IMR-90 (cell line): ENCODE measurements at regions not wholly inside any gene's neighbourhood (a gene's known extent, or its start where the extent isn't known, plus 50 kb on each side); places are given as distances from the start of the nearest gene placed in this dataset.

Experiments
- ATAC-seq: fragments of 200-7000 bp; cut with Tn5 transposase; 2 replicates; pipeline ENCODE4 v1.9.1; 2020; ENCODE audit warnings: low read depth, mild to moderate bottlenecking, moderate library complexity
- BruUV-seq: library from RNA; stranded (reverse); fragments of 400-500 nt; replicated peaks from 2 replicates; lab custom pipeline; 2021; lab: Mats Ljungman, UMichigan
- CTCF ChIA-PET: fragments of 300-600 bp; formaldehyde crosslinking; extraction: SDS; loops from one replicate; lab custom pipeline; 2021; ENCODE audit warnings: antibody characterized with exemption; lab: Yijun Ruan, JAX
- POLR2A ChIA-PET: fragments of 300-600 bp; sonication (Branson Sonifier 250); formaldehyde crosslinking; loops from one replicate; lab custom pipeline; 2022; ENCODE audit warnings: antibody characterized with exemption; ENCODE audit not compliant: unreplicated experiment; lab: Charles Lee
- DNase-seq: peaks from one replicate; pipeline ENCODE4 v3.0.0; 2013
- H2AFZ ChIP-seq: replicated peaks from 2 replicates; pipeline ENCODE3; 2013; ENCODE audit warnings: low read length, mild to moderate bottlenecking; ENCODE audit not compliant: poor library complexity
- H2AK5ac ChIP-seq: 2 replicates; pipeline ENCODE4 v1.6.1; 2013; ENCODE audit warnings: low read depth, low read length, inconsistent platforms
- H2AK9ac ChIP-seq: replicated peaks from 2 replicates; pipeline ENCODE3; 2013; ENCODE audit warnings: mild to moderate bottlenecking, low read depth, low read length, moderate library complexity; ENCODE audit not compliant: poor library complexity
- H2BK120ac ChIP-seq: 2 replicates; pipeline ENCODE4 v1.6.1; 2013; ENCODE audit warnings: low read depth, low read length, inconsistent platforms
- H2BK15ac ChIP-seq: 3 replicates; pipeline ENCODE4 v1.6.1; 2013; ENCODE audit warnings: low read depth, low read length, inconsistent platforms
- H2BK20ac ChIP-seq: 2 replicates; pipeline ENCODE4 v1.6.1; 2013; ENCODE audit warnings: low read depth, mild to moderate bottlenecking, inconsistent platforms, low read length, moderate library complexity
- H2BK5ac ChIP-seq: 2 replicates; pipeline ENCODE4 v1.6.1; 2013; ENCODE audit warnings: mild to moderate bottlenecking, low read depth, low read length, inconsistent platforms; ENCODE audit not compliant: poor library complexity, severe bottlenecking
- H3K14ac ChIP-seq: replicated peaks from 2 replicates; pipeline ENCODE4 v1.6.1; 2013; ENCODE audit warnings: low read depth, low read length, inconsistent platforms
- H3K18ac ChIP-seq: 2 replicates; pipeline ENCODE4 v1.6.1; 2013; ENCODE audit warnings: low read depth, low read length, control low read depth
- H3K23ac ChIP-seq: 2 replicates; pipeline ENCODE4 v1.6.1; 2013; ENCODE audit warnings: low read depth, low read length, inconsistent platforms
- H3K27ac ChIP-seq: 2 replicates; pipeline ENCODE4 v1.5.1; 2013; ENCODE audit warnings: mild to moderate bottlenecking, control low read depth, low read length; ENCODE audit not compliant: insufficient read depth
- H3K27me3 ChIP-seq: 2 replicates; pipeline ENCODE4 v1.6.1; 2013; ENCODE audit warnings: low read length; ENCODE audit not compliant: control insufficient read depth, insufficient read depth
- H3K36me3 ChIP-seq: 2 replicates; pipeline ENCODE4 v1.6.1; 2013; ENCODE audit warnings: low read length, mixed read lengths; ENCODE audit not compliant: control insufficient read depth, insufficient read depth
- H3K4ac ChIP-seq: 2 replicates; pipeline ENCODE4 v1.6.1; 2013; ENCODE audit warnings: low read depth, low read length, inconsistent platforms
- H3K4me1 ChIP-seq: 2 replicates; pipeline ENCODE4 v1.6.1; 2013; ENCODE audit warnings: low read length, mixed read lengths; ENCODE audit not compliant: control insufficient read depth, insufficient read depth
- H3K4me2 ChIP-seq: 2 replicates; pipeline ENCODE4 v1.6.1; 2013; ENCODE audit warnings: low read depth, mild to moderate bottlenecking, control low read depth, low read length, moderate library complexity
- H3K4me3 ChIP-seq: 2 replicates; pipeline ENCODE4 v1.5.1; 2013; ENCODE audit warnings: low read depth, mild to moderate bottlenecking, control low read depth, low read length, moderate library complexity; ENCODE audit not compliant: insufficient read depth
- H3K56ac ChIP-seq: 2 replicates; pipeline ENCODE4 v1.6.1; 2013; ENCODE audit warnings: low read length, inconsistent platforms; ENCODE audit not compliant: insufficient read depth; ENCODE audit errors: extremely low read depth
- H3K79me1 ChIP-seq, 2 experiments: 2 replicates each; pipeline ENCODE4 v1.6.1; 2013; ENCODE audit warnings: low read length in 2 of 2, inconsistent platforms in 1 of 2, low read depth in 1 of 2
- H3K9ac ChIP-seq: 2 replicates; pipeline ENCODE4 v1.6.1; 2013; ENCODE audit warnings: low read depth, low read length, control low read depth
- H3K9me1 ChIP-seq: 2 replicates; pipeline ENCODE4 v1.6.1; 2013; ENCODE audit warnings: low read length, inconsistent platforms; ENCODE audit not compliant: insufficient read depth
- H3K9me3 ChIP-seq: 2 replicates; pipeline ENCODE4 v1.6.1; 2013; ENCODE audit warnings: low read length; ENCODE audit not compliant: control insufficient read depth, insufficient read depth
- H4K20me1 ChIP-seq: 2 replicates; pipeline ENCODE4 v1.6.1; 2013; ENCODE audit warnings: low read length, inconsistent platforms; ENCODE audit not compliant: insufficient read depth
- H4K5ac ChIP-seq: 2 replicates; pipeline ENCODE4 v1.6.1; 2013; ENCODE audit warnings: mild to moderate bottlenecking, low read depth, low read length, control low read depth
- H4K8ac ChIP-seq, 2 experiments: 2 replicates each; pipeline ENCODE4 v1.6.1; 2013; ENCODE audit warnings: low read depth in 2 of 2, low read length in 2 of 2, control low read depth in 1 of 2, inconsistent platforms in 1 of 2
- H4K91ac ChIP-seq: 2 replicates; pipeline ENCODE4 v1.6.1; 2013; ENCODE audit warnings: low read depth, low read length, inconsistent platforms; ENCODE audit not compliant: insufficient read depth
- BHLHE40 ChIP-seq: fragments of 150-350 bp; IDR thresholded peaks from 2 replicates; pipeline ENCODE4 v1.6.1; 2016; ENCODE audit warnings: mild to moderate bottlenecking, low read depth, low read length
- CEBPB ChIP-seq: IDR thresholded peaks from 2 replicates; pipeline ENCODE4 v1.6.1; 2012; ENCODE audit warnings: low read depth, low read length, improper control_type of control experiment
- CHD1 ChIP-seq: IDR thresholded peaks from 2 replicates; pipeline ENCODE4 v1.6.1; 2012; ENCODE audit warnings: low read depth, low read length, improper control_type of control experiment
- CTCF ChIP-seq: conservative IDR thresholded peaks from 2 replicates; pipeline ENCODE4 v1.5.1; 2012; ENCODE audit warnings: mild to moderate bottlenecking, low read depth, low read length, improper control_type of control experiment
- ELK1 ChIP-seq: fragments of 150-350 bp; IDR thresholded peaks from 2 replicates; pipeline ENCODE4 v1.6.1; 2016; ENCODE audit warnings: low read depth, mild to moderate bottlenecking, low read length, moderate library complexity, borderline replicate concordance
- FOS ChIP-seq: fragments of 150-350 bp; IDR thresholded peaks from 2 replicates; pipeline ENCODE4 v1.6.1; 2016; ENCODE audit warnings: low read depth, low read length
- MAFK ChIP-seq: IDR thresholded peaks from 2 replicates; pipeline ENCODE4 v1.6.1; 2012; ENCODE audit warnings: low read depth, low read length, improper control_type of control experiment
- MAZ ChIP-seq: IDR thresholded peaks from 2 replicates; pipeline ENCODE4 v1.6.1; 2012; ENCODE audit warnings: low read depth, mild to moderate bottlenecking, low read length, improper control_type of control experiment, moderate library complexity, borderline replicate concordance
- MXI1 ChIP-seq: IDR thresholded peaks from 2 replicates; pipeline ENCODE4 v1.6.1; 2012; ENCODE audit warnings: low read depth, mild to moderate bottlenecking, low read length, moderate library complexity, borderline replicate concordance
- NFE2L2 ChIP-seq: fragments of 150-350 bp; IDR thresholded peaks from 2 replicates; pipeline ENCODE4 v1.6.1; 2016; ENCODE audit warnings: low read depth, mild to moderate bottlenecking, low read length
- POLR2A ChIP-seq: IDR thresholded peaks from 2 replicates; pipeline ENCODE4 v1.6.1; 2012; ENCODE audit warnings: mild to moderate bottlenecking, low read depth, low read length
- RAD21 ChIP-seq: IDR thresholded peaks from 2 replicates; pipeline ENCODE4 v1.6.1; 2012; ENCODE audit warnings: low read length, improper control_type of control experiment
- RCOR1 ChIP-seq: IDR thresholded peaks from 2 replicates; pipeline ENCODE4 v1.6.1; 2012; ENCODE audit warnings: mild to moderate bottlenecking, low read length, improper control_type of control experiment; ENCODE audit not compliant: insufficient replicate concordance
- RFX5 ChIP-seq: IDR thresholded peaks from 2 replicates; pipeline ENCODE4 v1.8.0; 2012; ENCODE audit warnings: low read depth, mild to moderate bottlenecking, low read length, moderate library complexity
- SMC3 ChIP-seq: fragments of 150-350 bp; IDR thresholded peaks from 2 replicates; pipeline ENCODE4 v1.6.1; 2016; ENCODE audit warnings: low read depth, mild to moderate bottlenecking, antibody characterized with exemption, low read length, moderate library complexity
- USF2 ChIP-seq: fragments of 150-350 bp; IDR thresholded peaks from 2 replicates; pipeline ENCODE4 v1.6.1; 2017; ENCODE audit warnings: mild to moderate bottlenecking, antibody characterized with exemption, low read length, low read depth
- WGBS, 2 experiments: methylation state at CpG; one replicate each; pipeline versions ENCODE4 v1.1.5 to v1.1.7; 2013; ENCODE audit warnings: missing lambda C conversion rate in 2 of 2; ENCODE audit not compliant: insufficient read length in 1 of 2; ENCODE audit errors: extremely low coverage in 2 of 2; 5-methylcytosine and 5-hydroxymethylcytosine counted together
- dilution Hi-C: fragments of 300-500 bp; cut with HindIII; formaldehyde crosslinking; loops from one replicate; pipeline ENCODE4 v1.14.3; 2018; ENCODE audit warnings: low sequenced_read_pairs; ENCODE audit not compliant: unreplicated experiment
- in situ Hi-C: fragments of 300-500 bp; cut with MboI; formaldehyde crosslinking; loops from 3 replicates; pipeline ENCODE4 v1.14.3; 2019; ENCODE audit warnings: low sequenced_read_pairs, inconsistent platforms, mixed read lengths
- intact Hi-C: fragments of 100-400 bp; cut with micrococcal nuclease; formaldehyde crosslinking; loops from 2 replicates; pipeline ENCODE4 v1.10.0; 2022

DNA sequence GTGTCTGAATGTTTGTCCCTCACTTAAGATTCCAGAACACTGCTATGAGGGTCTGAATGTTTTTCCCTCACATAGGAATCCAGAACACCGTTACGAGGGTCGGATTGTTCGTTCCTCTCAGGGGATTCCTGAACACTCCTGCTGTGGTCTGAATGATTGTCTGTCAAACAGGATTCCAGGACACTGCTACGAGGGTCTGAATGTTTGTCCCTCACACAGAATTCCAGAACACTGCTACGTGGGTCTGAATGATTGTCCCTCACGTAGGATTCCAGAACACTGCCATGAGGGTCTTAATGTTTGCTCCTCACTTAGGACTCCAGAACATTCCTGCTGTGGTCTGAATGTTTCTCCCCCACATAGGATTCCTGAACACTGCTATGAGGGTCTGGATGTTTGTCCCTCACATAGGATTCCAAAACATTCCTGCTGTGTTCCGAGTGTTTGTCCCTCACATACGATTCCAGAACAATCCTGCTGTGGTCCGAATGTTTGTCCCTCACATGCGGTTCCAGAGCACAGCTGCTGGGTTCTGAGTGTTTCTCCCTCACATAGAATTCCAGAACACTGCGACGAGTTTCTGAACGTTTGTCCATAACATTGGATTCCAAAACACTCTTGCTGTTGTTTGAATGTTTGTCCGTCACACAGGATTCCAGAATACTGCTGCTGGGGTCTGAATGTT, 199.5 kb downstream of the FOXD4L6 start:
- Histone ChIP-seq H3K36me3 (no peaks in the 10 kb centered on the region), H2AFZ (no peak overlapping the region), H3K56ac (no peak overlapping the region), H3K4me2 (no peak overlapping the region), H3K4me1 (no peaks in the 10 kb centered on the region), H2BK20ac (no peak overlapping the region), H3K14ac (no peak overlapping the region), H3K9ac (no peak overlapping the region), H3K4ac (no peak overlapping the region), H3K79me1 (no peaks in the 10 kb centered on the region), H3K27ac (no peak overlapping the region), H3K18ac (no peak overlapping the region), H4K8ac (no peak overlapping the region), H2BK5ac (no peak overlapping the region), H3K27me3 (no peaks in the 10 kb centered on the region), H3K9me1 (no peaks in the 10 kb centered on the region), H2AK5ac (no peak overlapping the region), H4K5ac (no peak overlapping the region), H4K91ac (no peak overlapping the region), H2BK120ac (no peak overlapping the region), H2AK9ac (no peak overlapping the region), H3K23ac (no peak overlapping the region), H4K20me1 (no peaks in the 10 kb centered on the region), H3K4me3 (no peak overlapping the region), H3K9me3 (peaks cover 52% of the 10 kb centered on the region), H2BK15ac (no peak overlapping the region)
- in situ Hi-C loops (no loop called here), dilution Hi-C loops (no loop called here), intact Hi-C loops (no loop called here)
- no TSS peak for BruUV-seq
- no peak for TF ChIP-seq USF2
- no peak for TF ChIP-seq MAZ
- no peak for TF ChIP-seq RCOR1
- no peak for TF ChIP-seq MAFK
- no peak for TF ChIP-seq ELK1
- TF ChIP-seq POLR2A: no peak
- TF ChIP-seq CTCF: no peak
- TF ChIP-seq FOS: no peak
- TF ChIP-seq RFX5: no peak
- no peak for TF ChIP-seq NFE2L2
- no peak for TF ChIP-seq SMC3
- TF ChIP-seq RAD21: no peak
- no peak for TF ChIP-seq CEBPB
- TF ChIP-seq CHD1: no peak
- TF ChIP-seq BHLHE40: no peak
- no peak for TF ChIP-seq MXI1
- CTCF ChIA-PET: no interaction called here
- ATAC-seq (no peak), DNase-seq (no peak)
- WGBS, 2 experiments: 51% methylated on average over 13 of the region's 15 CpGs; no CpG with 5 or more reads in 1 of the 2 experiments
- POLR2A ChIA-PET: no interaction called here
